Right atrium auricular region (tissue), 2 donors: ENCODE measurements at regions not wholly inside any gene's neighbourhood (a gene's known extent, or its start where the extent isn't known, plus 50 kb on each side); places are given as distances from the start of the nearest gene placed in this dataset.

Source experiments
- DNase-seq: peaks from one replicate; pipeline ENCODE4 v3.0.0-alpha.2; 2019; ENCODE audit warnings: low spot score
- H3K27ac ChIP-seq, 2 donors: fragments of 200-600 bp; sonication (generic); 1 replicate in 1 of 2; 2 replicates in 1 of 2; pipeline ENCODE4 v1.5.1; 2016 to 2019
- H3K27me3 ChIP-seq, 2 donors: fragments of 200-600 bp; sonication (generic); one replicate each; pipeline versions ENCODE4 v1.5.1 to v1.6.0; 2017 to 2019
- H3K36me3 ChIP-seq: fragments of 200-600 bp; sonication (generic); one replicate; pipeline ENCODE4 v1.5.1; 2016
- H3K4me1 ChIP-seq, 2 donors: fragments of 200-600 bp; sonication (generic); one replicate each; pipeline versions ENCODE4 v1.5.1 to v1.6.0; 2017 to 2019
- H3K4me3 ChIP-seq, 2 donors: fragments of 200-600 bp; sonication (generic); 1 replicate in 1 of 2; 2 replicates in 1 of 2; pipeline ENCODE4 v1.5.1; 2017 to 2019; ENCODE audit warnings: mild to moderate bottlenecking in 1 of 2, moderate library complexity in 1 of 2
- H3K9me3 ChIP-seq, 2 donors: fragments of 200-600 bp; sonication (generic); one replicate each; pipeline ENCODE4 v1.5.1; 2019
- TF ChIP-seq, protein P1 (sequence below), 2 donors: fragments of 200-600 bp; sonication (generic); IDR thresholded peaks; one replicate each; pipeline ENCODE4 v1.5.1; 2019; ENCODE audit warnings: antibody characterized with exemption in 2 of 2

DNA sequence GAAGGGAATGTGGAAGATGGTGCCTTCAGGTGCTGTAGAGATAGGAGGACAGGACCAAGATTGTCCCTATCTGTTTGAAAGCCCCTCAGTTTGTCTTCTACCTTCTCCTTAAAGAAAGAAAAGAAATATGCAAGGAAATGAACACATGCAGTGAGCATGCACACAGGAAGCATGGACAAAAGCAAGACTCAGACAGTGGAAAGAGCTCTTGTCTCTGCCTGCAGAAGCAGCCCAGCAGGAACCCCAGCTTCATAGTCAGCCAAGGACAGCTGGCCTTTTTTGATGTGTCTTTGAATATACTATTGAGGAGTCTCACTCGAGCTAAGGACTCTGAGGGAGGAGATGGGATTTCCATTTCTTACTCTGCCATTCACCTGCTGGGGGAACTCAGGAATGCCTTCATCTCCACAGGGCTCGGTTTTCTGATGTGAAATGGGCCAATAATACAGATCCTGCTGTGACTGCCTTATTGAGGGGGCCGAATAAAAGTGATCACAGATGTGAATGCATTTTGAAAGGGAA is 132.5 kb upstream of the ADRA1B start:
- H3K4me1 ChIP-seq = peaks cover 0 to 17% of the 10 kb centered on the region in 2 donors
- no peak overlapping the region for H3K27ac ChIP-seq
- no peaks in the 10 kb centered on the region for H3K27me3 ChIP-seq
- H3K36me3 ChIP-seq = no peaks in the 10 kb centered on the region
- TF ChIP-seq, protein P1, sequence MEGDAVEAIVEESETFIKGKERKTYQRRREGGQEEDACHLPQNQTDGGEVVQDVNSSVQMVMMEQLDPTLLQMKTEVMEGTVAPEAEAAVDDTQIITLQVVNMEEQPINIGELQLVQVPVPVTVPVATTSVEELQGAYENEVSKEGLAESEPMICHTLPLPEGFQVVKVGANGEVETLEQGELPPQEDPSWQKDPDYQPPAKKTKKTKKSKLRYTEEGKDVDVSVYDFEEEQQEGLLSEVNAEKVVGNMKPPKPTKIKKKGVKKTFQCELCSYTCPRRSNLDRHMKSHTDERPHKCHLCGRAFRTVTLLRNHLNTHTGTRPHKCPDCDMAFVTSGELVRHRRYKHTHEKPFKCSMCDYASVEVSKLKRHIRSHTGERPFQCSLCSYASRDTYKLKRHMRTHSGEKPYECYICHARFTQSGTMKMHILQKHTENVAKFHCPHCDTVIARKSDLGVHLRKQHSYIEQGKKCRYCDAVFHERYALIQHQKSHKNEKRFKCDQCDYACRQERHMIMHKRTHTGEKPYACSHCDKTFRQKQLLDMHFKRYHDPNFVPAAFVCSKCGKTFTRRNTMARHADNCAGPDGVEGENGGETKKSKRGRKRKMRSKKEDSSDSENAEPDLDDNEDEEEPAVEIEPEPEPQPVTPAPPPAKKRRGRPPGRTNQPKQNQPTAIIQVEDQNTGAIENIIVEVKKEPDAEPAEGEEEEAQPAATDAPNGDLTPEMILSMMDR (IDR thresholded peaks at IDR 0.05) = no peak
- DNase-seq = peak; percentile 47
- H3K9me3 ChIP-seq = no peaks in the 10 kb centered on the region
- no peak overlapping the region for H3K4me3 ChIP-seq

DNA sequence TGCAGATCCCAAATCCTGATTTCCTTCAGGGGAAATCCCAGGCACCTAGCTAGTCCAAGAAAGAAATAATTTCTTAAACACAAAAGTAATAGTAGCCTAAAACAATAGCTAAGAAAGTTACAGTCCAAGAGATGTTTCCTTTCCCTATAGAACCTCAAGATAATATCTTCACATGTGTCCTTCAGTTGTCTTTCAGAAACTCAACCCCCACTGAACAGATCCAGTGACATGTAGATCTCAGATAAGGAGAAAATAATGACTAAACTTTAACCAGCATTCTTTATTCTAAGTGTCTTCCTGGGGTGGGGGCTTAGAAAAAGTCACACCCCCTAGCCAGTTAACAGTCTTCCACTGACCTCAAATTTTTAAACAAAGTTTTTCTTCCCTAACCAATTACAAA is 131.3 kb upstream of the ADRA1B start:
- H3K9me3 ChIP-seq = no peaks in the 10 kb centered on the region
- H3K27ac ChIP-seq = no peak overlapping the region
- no peak for DNase-seq
- H3K4me3 ChIP-seq = no peak overlapping the region
- peaks cover 0 to 22% of the 10 kb centered on the region in 2 donors for H3K4me1 ChIP-seq
- no peaks in the 10 kb centered on the region for H3K27me3 ChIP-seq
- no peaks in the 10 kb centered on the region for H3K36me3 ChIP-seq
- TF ChIP-seq, protein P1 (IDR thresholded peaks at IDR 0.05) = no peak

DNA sequence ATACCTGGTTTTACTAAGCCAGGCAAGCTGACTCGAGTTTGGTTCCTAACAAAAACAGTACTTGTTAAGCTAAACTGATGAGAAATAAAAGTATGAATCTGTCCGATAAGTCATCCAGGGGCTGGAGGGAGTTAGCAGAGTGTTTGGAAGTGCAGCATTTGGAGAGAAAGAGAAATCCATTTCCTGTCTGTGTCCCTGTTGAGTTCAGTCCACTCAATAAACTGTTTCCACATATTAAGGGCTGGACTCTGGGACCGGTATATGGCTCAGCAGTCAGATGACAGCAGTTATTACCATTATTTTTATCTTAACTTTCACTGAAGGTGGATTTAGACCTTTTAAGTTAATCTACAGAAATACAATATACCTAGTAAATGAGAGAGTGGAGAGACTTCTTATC is 130.6 kb upstream of the ADRA1B start:
- Histone ChIP-seq H3K9me3 (no peaks in the 10 kb centered on the region), H3K36me3 (no peaks in the 10 kb centered on the region), H3K27me3 (no peaks in the 10 kb centered on the region), H3K4me1 (peaks cover 0 to 22% of the 10 kb centered on the region in 2 donors), H3K27ac (no peak overlapping the region), H3K4me3 (no peak overlapping the region)
- TF ChIP-seq, protein P1 (IDR thresholded peaks at IDR 0.05) = no peak
- peak; percentile 40 for DNase-seq

DNA sequence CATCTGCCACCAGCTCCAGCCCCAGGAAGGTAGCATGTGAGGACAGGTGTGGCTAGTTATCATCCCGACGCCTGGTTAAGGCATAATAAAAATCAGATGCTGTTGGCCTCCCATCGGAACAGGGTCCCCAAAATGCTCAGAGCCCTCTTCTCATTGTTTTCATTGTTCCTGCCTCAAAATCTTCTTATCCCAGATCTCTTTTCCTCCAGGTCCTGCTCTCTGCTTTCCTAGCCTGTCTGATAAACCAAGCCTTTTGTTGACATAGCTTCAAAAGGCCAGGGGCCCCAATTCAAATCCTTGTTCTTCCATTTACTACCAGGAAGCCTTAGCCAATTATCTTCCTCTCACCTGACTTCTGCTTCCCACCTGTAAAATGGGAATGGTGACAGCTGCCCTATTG is 130.1 kb upstream of the ADRA1B start:
- Histone ChIP-seq H3K27ac (peak overlapping the region; percentile 45 to 72), H3K4me1 (peaks cover 0 to 22% of the 10 kb centered on the region in 2 donors)
- TF ChIP-seq, protein P1 (IDR thresholded peaks at IDR 0.05) = no peak

DNA sequence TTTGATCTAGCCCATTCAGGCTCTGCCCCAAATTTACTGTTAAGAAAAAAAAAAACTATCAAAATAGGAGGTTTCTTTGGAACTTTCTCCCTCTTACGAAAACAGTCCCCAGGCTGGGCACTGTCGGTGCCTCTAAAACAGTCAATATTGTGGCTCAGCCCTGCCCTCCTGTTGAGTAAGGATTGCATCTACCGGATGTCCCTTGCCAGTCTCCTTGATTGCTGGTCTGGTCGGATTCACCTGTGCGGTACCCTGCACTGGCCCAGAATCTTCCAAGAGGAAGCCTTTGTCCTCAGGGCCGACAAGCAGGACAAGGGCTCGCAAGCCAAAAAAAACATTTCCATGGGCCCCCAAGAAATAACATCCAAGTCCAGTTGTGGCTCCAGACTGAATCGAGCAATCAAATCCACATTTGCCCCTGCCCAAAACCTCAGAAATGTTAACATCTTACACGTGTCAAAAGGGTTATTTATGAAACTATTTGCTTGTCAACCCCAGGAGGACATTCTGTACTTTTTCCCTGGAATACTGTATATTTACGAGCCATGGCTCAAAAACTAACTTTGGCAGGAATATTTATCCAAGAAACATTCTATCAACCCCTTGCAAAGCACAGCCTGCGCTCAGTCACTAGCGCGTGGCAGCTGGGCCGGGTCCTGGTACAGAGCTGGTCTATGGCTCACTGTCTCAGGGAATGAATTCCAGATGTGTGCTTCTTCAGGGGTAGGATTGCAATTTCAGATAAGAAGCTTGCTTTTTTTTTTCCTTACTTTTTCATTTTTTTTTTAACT is 129.2 kb upstream of the ADRA1B start:
- Histone ChIP-seq H3K9me3 (no peaks in the 10 kb centered on the region), H3K4me3 (no peak overlapping the region), H3K27me3 (no peaks in the 10 kb centered on the region), H3K4me1 (peaks cover 0 to 22% of the 10 kb centered on the region in 2 donors), H3K27ac (peak overlapping the region; percentile 45 to 72), H3K36me3 (no peaks in the 10 kb centered on the region)
- TF ChIP-seq, protein P1 (IDR thresholded peaks at IDR 0.05) = no peak
- peak; percentile 77 for DNase-seq

More for the DNA sequence above, 130.1 kb upstream of the ADRA1B start:
- H3K27me3 ChIP-seq = no peaks in the 10 kb centered on the region
- no peak overlapping the region for H3K4me3 ChIP-seq
- no peaks in the 10 kb centered on the region for H3K9me3 ChIP-seq
- peak; percentile 18 for DNase-seq
- H3K36me3 ChIP-seq = no peaks in the 10 kb centered on the region
